ENCODE measurements at regions not wholly inside any gene's neighbourhood (a gene's known extent, or its start where the extent isn't known, plus 50 kb on each side); places are given as distances from the start of the nearest gene placed in this dataset.

DNA sequence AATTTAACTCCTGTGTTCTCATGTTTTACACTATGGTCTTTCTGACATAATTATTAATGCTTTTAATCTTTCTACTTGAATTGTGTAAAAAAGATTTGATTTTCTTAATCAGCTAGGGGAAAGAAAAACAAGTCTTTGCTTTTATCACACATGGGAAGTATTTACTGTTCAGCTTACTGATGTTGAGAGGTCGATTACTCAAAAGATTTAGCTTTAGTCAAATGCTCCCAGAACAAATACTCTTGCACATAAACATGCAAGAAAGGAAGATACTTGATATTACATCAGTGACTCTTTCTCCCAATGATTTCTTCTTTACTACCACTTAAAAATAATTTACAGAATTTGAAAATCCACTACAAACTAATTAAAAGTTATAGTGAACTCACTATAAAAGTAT is 198.3 kb upstream of the FAT4 start:
- no peak overlapping the region for H3K9ac ChIP-seq (replicated peaks; ENCODE audit: extremely low read depth, insufficient read depth, low read length)
- H3K9me3 ChIP-seq (replicated peaks; ENCODE audit: control insufficient read depth, insufficient read depth, low read length): no peaks in the 10 kb centered on the region
- H3K27ac ChIP-seq (ENCODE audit: insufficient read depth, low read depth, low read length): no peak overlapping the region
- H3K4me2 ChIP-seq (ENCODE audit: insufficient read depth, low read length): no peak overlapping the region
- ChIA-PET CTCF (interaction anchor here (1.2 kb wide), 1 partner anchor 17 kb away, joined by 3 read pairs; no protein-coding TSS in a partner anchor), POLR2A (no interaction called here)
- no peaks in the 10 kb centered on the region for H3K4me1 ChIP-seq (ENCODE audit: control insufficient read depth, extremely low read depth, insufficient read depth, low read length)
- H4K20me1 ChIP-seq (replicated peaks; ENCODE audit: control insufficient read depth, extremely low read depth, insufficient read depth, low read length): no peaks in the 10 kb centered on the region
- intact Hi-C loops (cut with micrococcal nuclease) (no loop called here), dilution Hi-C loops (cut with MboI; ENCODE audit: extremely low pct_ligation_motif_present, low sequenced_read_pairs) (no loop called here)
- H3K79me2 ChIP-seq (ENCODE audit: control insufficient read depth, insufficient read depth, low read length): no peaks in the 10 kb centered on the region
- no peaks in the 10 kb centered on the region for H3K36me3 ChIP-seq (ENCODE audit: control insufficient read depth in 2 of 2, extremely low read depth in 1 of 2, insufficient read depth in 2 of 2, low read length in 2 of 2)
- FAIRE-seq: no peak
- no peak for DNase-seq (ENCODE audit: low read depth, low spot score)
- H2AFZ ChIP-seq (ENCODE audit: low read depth, low read length): no peak overlapping the region
- no TSS peak for BruUV-seq (replicated peaks)
- H3K9me1 ChIP-seq (replicated peaks; ENCODE audit: control insufficient read depth, extremely low read depth, insufficient read depth, low read length): no peaks in the 10 kb centered on the region
- H3K4me3 ChIP-seq (replicated peaks in 1 of 3; ENCODE audit: insufficient read depth in 1 of 3, low read depth in 1 of 3, low read length in 3 of 3): no peak overlapping the region
- H3K27me3 ChIP-seq (ENCODE audit: control insufficient read depth in 2 of 2, insufficient read depth in 2 of 2, low read length in 2 of 2): no peaks in the 10 kb centered on the region
- TF ChIP-seq EZH2 (IDR thresholded peaks at IDR 0.05; ENCODE audit: borderline replicate concordance, low read depth, low read length, severe bottlenecking) (no peak), MAX (IDR thresholded peaks at IDR 0.05; ENCODE audit: insufficient read depth, insufficient read length) (no peak), MYC (IDR thresholded peaks at IDR 0.05; ENCODE audit: low read depth, low read length) (no peak), FOS (IDR thresholded peaks at IDR 0.05; ENCODE audit: borderline replicate concordance, insufficient read depth, low read length) (no peak), CTCF (IDR thresholded peaks at IDR 0.05; ENCODE audit: extremely low read depth in 1 of 2, insufficient read depth in 1 of 2, low read depth in 1 of 2, low read length in 2 of 2) (no peak), POLR2AphosphoS5 (IDR thresholded peaks at IDR 0.05; ENCODE audit: insufficient read depth, low read depth, low read length) (no peak), JUN (IDR thresholded peaks at IDR 0.05; ENCODE audit: borderline replicate concordance, insufficient read depth, insufficient read length, low read depth) (no peak), GATA2 (IDR thresholded peaks at IDR 0.05; ENCODE audit: insufficient read depth, insufficient read length, low read depth, low read length) (no peak), POLR2A (IDR thresholded peaks at IDR 0.05; ENCODE audit: low read depth, low read length) (no peak)
